ENCODE measurements at regions not wholly inside any gene's neighbourhood (a gene's known extent, or its start where the extent isn't known, plus 50 kb on each side); places are given as distances from the start of the nearest gene placed in this dataset.

DNA sequence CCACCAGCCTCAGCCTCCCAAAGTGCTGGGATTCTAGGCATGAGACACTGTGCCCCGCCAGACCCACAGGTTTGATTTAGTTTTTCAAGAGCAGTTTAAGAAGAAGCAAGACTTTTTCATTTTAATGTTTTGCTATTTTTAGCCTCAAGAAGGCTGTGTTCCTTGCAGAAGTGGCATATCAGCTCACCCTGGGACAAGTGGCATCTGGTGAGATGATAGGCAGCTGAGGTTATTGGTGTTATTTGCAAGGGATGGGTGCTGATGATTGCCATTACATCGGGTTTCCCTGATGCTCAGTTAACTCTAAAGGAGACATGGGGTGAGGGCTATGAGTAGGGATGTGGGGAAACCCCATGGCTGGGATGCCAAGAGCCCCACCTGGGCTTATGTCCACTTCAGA is 120.4 kb downstream of the MXRA5 start:
- H3K4me1 ChIP-seq (ENCODE audit: control insufficient read depth, insufficient read depth, low read length): no peaks in the 10 kb centered on the region
- no peaks in the 10 kb centered on the region for H3K9me3 ChIP-seq (ENCODE audit: control insufficient read depth, insufficient read depth, low read length)
- H3K27ac ChIP-seq (ENCODE audit: low read depth, low read length): no peak overlapping the region
- no peaks in the 10 kb centered on the region for H3K27me3 ChIP-seq (ENCODE audit: control insufficient read depth, insufficient read depth, low read length)
- no peak overlapping the region for H3K4me3 ChIP-seq (ENCODE audit: low read depth, low read length)
- H3K36me3 ChIP-seq (ENCODE audit: control insufficient read depth, insufficient read depth, low read length): no peaks in the 10 kb centered on the region
- no CpG with 5 or more reads among the region's 2 CpGs for WGBS (ENCODE audit: insufficient coverage)
- DNase-seq (ENCODE audit: low read depth in 4 of 6, low spot score in 6 of 6): no peak

- no peak for DNase-seq (ENCODE audit: low read depth in 4 of 6, low spot score in 6 of 6)
- Histone ChIP-seq H3K36me3 (ENCODE audit: control insufficient read depth, insufficient read depth, low read length) (no peaks in the 10 kb centered on the region), H3K4me3 (ENCODE audit: low read depth, low read length) (no peak overlapping the region), H3K9me3 (ENCODE audit: control insufficient read depth, insufficient read depth, low read length) (no peaks in the 10 kb centered on the region), H3K27ac (ENCODE audit: low read depth, low read length) (no peak overlapping the region), H3K27me3 (ENCODE audit: control insufficient read depth, insufficient read depth, low read length) (no peaks in the 10 kb centered on the region), H3K4me1 (ENCODE audit: control insufficient read depth, insufficient read depth, low read length) (no peaks in the 10 kb centered on the region)
- WGBS (ENCODE audit: insufficient coverage): 96% methylated on average over 3 of the region's 4 CpGs
Observed at GRCh38 chrX:3221643-3222042, 124.8 kb downstream of the MXRA5 start.

DNA sequence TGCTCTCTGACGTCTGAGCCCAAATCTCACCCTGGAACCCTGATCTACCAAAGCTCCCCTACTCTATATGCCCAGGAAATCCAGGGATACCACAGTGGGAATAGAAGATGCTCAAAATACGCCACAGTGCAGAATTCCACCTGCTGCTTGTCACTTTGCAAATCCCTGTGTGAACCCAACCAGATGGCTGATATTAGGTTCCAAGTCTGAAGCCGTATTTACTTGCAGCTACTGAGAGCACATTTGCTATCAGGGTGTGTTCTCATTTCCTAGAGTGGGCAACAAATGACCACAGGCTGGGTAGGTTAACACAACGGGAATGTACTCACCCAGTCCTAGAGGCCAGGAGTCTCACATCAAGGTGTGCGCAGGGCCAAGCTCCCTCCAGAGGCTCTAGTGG is 126.8 kb downstream of the MXRA5 start:
- Histone ChIP-seq H3K4me3 (ENCODE audit: low read depth, low read length) (no peak overlapping the region), H3K36me3 (ENCODE audit: control insufficient read depth, insufficient read depth, low read length) (no peaks in the 10 kb centered on the region), H3K9me3 (ENCODE audit: control insufficient read depth, insufficient read depth, low read length) (no peaks in the 10 kb centered on the region), H3K27me3 (ENCODE audit: control insufficient read depth, insufficient read depth, low read length) (no peaks in the 10 kb centered on the region), H3K27ac (ENCODE audit: low read depth, low read length) (no peak overlapping the region), H3K4me1 (ENCODE audit: control insufficient read depth, insufficient read depth, low read length) (no peaks in the 10 kb centered on the region)
- 85% methylated on average over 5 of the region's 5 CpGs for WGBS (ENCODE audit: insufficient coverage)
- no peak for DNase-seq (ENCODE audit: low read depth in 4 of 6, low spot score in 6 of 6)

DNA sequence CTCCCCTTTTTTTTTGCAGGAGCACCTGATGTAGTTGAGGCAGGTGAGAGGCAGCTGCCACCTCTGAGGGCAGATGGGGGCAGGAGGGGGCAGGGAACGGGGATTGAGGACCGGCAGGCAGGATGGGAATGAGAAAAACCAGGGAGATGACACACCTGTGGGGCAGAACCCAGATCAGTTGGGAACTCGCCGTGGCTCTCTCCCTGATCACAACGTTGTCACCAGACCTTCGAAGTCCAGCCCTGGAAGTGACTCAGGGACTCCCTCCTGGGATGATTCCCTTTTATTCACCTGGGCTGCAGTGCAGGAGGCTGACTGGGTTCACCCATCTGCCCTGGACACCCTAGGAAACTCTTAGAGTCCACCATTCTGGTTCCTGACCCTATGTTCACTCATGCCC is 127.2 kb downstream of the MXRA5 start:
- Histone ChIP-seq H3K4me3 (ENCODE audit: low read depth, low read length) (no peak overlapping the region), H3K27ac (ENCODE audit: low read depth, low read length) (no peak overlapping the region), H3K9me3 (ENCODE audit: control insufficient read depth, insufficient read depth, low read length) (no peaks in the 10 kb centered on the region), H3K36me3 (ENCODE audit: control insufficient read depth, insufficient read depth, low read length) (no peaks in the 10 kb centered on the region), H3K27me3 (ENCODE audit: control insufficient read depth, insufficient read depth, low read length) (no peaks in the 10 kb centered on the region), H3K4me1 (ENCODE audit: control insufficient read depth, insufficient read depth, low read length) (no peaks in the 10 kb centered on the region)
- no peak for DNase-seq (ENCODE audit: low read depth in 4 of 6, low spot score in 6 of 6)
- 83% methylated on average over 5 of the region's 6 CpGs for WGBS (ENCODE audit: insufficient coverage)

- no peak overlapping the region for H3K27ac ChIP-seq (ENCODE audit: low read depth, low read length)
- 72% methylated on average over 1 of the region's 1 CpG for WGBS (ENCODE audit: insufficient coverage)
- no peaks in the 10 kb centered on the region for H3K9me3 ChIP-seq (ENCODE audit: control insufficient read depth, insufficient read depth, low read length)
- no peak overlapping the region for H3K4me3 ChIP-seq (ENCODE audit: low read depth, low read length)
- H3K36me3 ChIP-seq (ENCODE audit: control insufficient read depth, insufficient read depth, low read length): no peaks in the 10 kb centered on the region
- no peak for DNase-seq (ENCODE audit: low read depth in 4 of 6, low spot score in 6 of 6)
- no peaks in the 10 kb centered on the region for H3K27me3 ChIP-seq (ENCODE audit: control insufficient read depth, insufficient read depth, low read length)
- H3K4me1 ChIP-seq (ENCODE audit: control insufficient read depth, insufficient read depth, low read length): no peaks in the 10 kb centered on the region
Observed at GRCh38 chrX:3218442-3218841, 128.0 kb downstream of the MXRA5 start.

- 92% methylated on average over 2 of the region's 5 CpGs for WGBS (ENCODE audit: insufficient coverage)
- Histone ChIP-seq H3K27ac (ENCODE audit: low read depth, low read length) (no peak overlapping the region), H3K4me3 (ENCODE audit: low read depth, low read length) (no peak overlapping the region), H3K9me3 (ENCODE audit: control insufficient read depth, insufficient read depth, low read length) (no peaks in the 10 kb centered on the region), H3K4me1 (ENCODE audit: control insufficient read depth, insufficient read depth, low read length) (no peaks in the 10 kb centered on the region), H3K36me3 (ENCODE audit: control insufficient read depth, insufficient read depth, low read length) (no peaks in the 10 kb centered on the region), H3K27me3 (ENCODE audit: control insufficient read depth, insufficient read depth, low read length) (no peaks in the 10 kb centered on the region)
- no peak for DNase-seq (ENCODE audit: low read depth in 4 of 6, low spot score in 6 of 6)
Observed at GRCh38 chrX:3216581-3217180, 129.8 kb downstream of the MXRA5 start.

GRCh38 chrX:3215249-3215648 is 131.2 kb downstream of the MXRA5 start:
- DNase-seq (ENCODE audit: low read depth in 4 of 6, low spot score in 6 of 6): no peak
- no peaks in the 10 kb centered on the region for H3K36me3 ChIP-seq (ENCODE audit: control insufficient read depth, insufficient read depth, low read length)
- no peaks in the 10 kb centered on the region for H3K4me1 ChIP-seq (ENCODE audit: control insufficient read depth, insufficient read depth, low read length)
- H3K9me3 ChIP-seq (ENCODE audit: control insufficient read depth, insufficient read depth, low read length): no peaks in the 10 kb centered on the region
- no peaks in the 10 kb centered on the region for H3K27me3 ChIP-seq (ENCODE audit: control insufficient read depth, insufficient read depth, low read length)
- no peak overlapping the region for H3K4me3 ChIP-seq (ENCODE audit: low read depth, low read length)
- no CpG with 5 or more reads among the region's 2 CpGs for WGBS (ENCODE audit: insufficient coverage)
- H3K27ac ChIP-seq (ENCODE audit: low read depth, low read length): no peak overlapping the region

DNA sequence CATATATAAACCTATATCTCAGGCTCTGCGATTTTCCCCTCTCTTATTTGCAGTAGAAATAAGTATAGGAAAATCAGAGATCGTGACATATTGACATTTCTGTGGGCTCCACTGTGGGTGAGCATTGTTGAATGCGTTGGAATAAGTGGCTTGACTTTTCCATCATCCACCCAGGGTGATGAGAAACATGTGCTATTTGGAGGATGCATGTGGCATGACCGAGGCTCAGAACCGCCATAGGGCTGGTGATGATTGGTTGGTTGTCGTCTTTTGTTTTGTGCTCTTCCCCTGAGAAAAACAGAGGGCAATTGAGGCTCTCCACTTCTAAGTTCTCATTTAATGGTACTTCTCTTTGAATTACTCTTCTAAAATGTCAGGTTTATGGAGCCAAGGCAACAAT is 140.1 kb downstream of the MXRA5 start:
- Histone ChIP-seq H3K27ac (ENCODE audit: low read depth, low read length) (no peak overlapping the region), H3K4me3 (ENCODE audit: low read depth, low read length) (no peak overlapping the region), H3K4me1 (ENCODE audit: control insufficient read depth, insufficient read depth, low read length) (no peaks in the 10 kb centered on the region), H3K36me3 (ENCODE audit: control insufficient read depth, insufficient read depth, low read length) (no peaks in the 10 kb centered on the region), H3K9me3 (ENCODE audit: control insufficient read depth, insufficient read depth, low read length) (no peaks in the 10 kb centered on the region), H3K27me3 (ENCODE audit: control insufficient read depth, insufficient read depth, low read length) (no peaks in the 10 kb centered on the region)
- DNase-seq (ENCODE audit: low read depth in 4 of 6, low spot score in 6 of 6): no peak
- 86% methylated on average over 1 of the region's 6 CpGs for WGBS (ENCODE audit: insufficient coverage)

DNA sequence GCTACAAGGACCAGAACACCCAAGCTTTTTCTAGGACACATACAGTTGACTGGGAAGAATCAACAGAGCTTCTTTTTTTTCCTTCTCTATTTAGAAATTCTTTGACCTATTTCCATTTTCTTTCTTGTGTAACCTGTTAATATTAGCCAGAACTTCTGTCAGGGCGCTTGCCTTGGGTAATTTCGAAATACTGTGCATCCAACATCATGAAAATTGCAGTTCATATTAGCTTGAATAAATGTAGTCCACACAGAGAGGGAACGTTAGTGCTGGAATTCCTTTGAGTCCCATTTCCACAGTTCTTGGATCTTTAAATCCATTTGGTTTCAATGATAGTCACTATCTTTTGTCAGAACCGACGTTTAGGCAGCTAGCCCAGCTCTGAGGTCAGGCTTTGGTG is 141.8 kb downstream of the MXRA5 start:
- H3K27me3 ChIP-seq (ENCODE audit: control insufficient read depth, insufficient read depth, low read length): no peaks in the 10 kb centered on the region
- no CpG with 5 or more reads among the region's 5 CpGs for WGBS (ENCODE audit: insufficient coverage)
- no peak overlapping the region for H3K4me3 ChIP-seq (ENCODE audit: low read depth, low read length)
- H3K36me3 ChIP-seq (ENCODE audit: control insufficient read depth, insufficient read depth, low read length): no peaks in the 10 kb centered on the region
- H3K9me3 ChIP-seq (ENCODE audit: control insufficient read depth, insufficient read depth, low read length): no peaks in the 10 kb centered on the region
- no peak overlapping the region for H3K27ac ChIP-seq (ENCODE audit: low read depth, low read length)
- no peak for DNase-seq (ENCODE audit: low read depth in 4 of 6, low spot score in 6 of 6)
- no peaks in the 10 kb centered on the region for H3K4me1 ChIP-seq (ENCODE audit: control insufficient read depth, insufficient read depth, low read length)

- no peaks in the 10 kb centered on the region for H3K27me3 ChIP-seq (ENCODE audit: control insufficient read depth, insufficient read depth, low read length)
- H3K27ac ChIP-seq (ENCODE audit: low read depth, low read length): no peak overlapping the region
- WGBS (ENCODE audit: insufficient coverage): no CpG with 5 or more reads among the region's 1 CpG
- no peaks in the 10 kb centered on the region for H3K36me3 ChIP-seq (ENCODE audit: control insufficient read depth, insufficient read depth, low read length)
- H3K9me3 ChIP-seq (ENCODE audit: control insufficient read depth, insufficient read depth, low read length): peaks cover 1% of the 10 kb centered on the region
- H3K4me1 ChIP-seq (ENCODE audit: control insufficient read depth, insufficient read depth, low read length): no peaks in the 10 kb centered on the region
- no peak overlapping the region for H3K4me3 ChIP-seq (ENCODE audit: low read depth, low read length)
- no peak for DNase-seq (ENCODE audit: low read depth in 4 of 6, low spot score in 6 of 6)
Observed at GRCh38 chrX:3195845-3196244, 150.6 kb downstream of the MXRA5 start.

All from spinal cord (tissue), 9 donors.